K562 (cell line): ENCODE measurements at regions not wholly inside any gene's neighbourhood (a gene's known extent, or its start where the extent isn't known, plus 50 kb on each side); places are given as distances from the start of the nearest gene placed in this dataset.

ENCODE experiments used
- ZBTB40 ChIP-seq, 2 experiments: fragments of 450-650 bp in 1 of 2; sonication (generic) in 1 of 2; formaldehyde crosslinking in 1 of 2; IDR thresholded peaks; 2 replicates each; pipeline versions ENCODE4 v1.7.1 to v1.9.0; 2016 to 2022; ENCODE audit warnings: inconsistent platforms in 1 of 2, mild to moderate bottlenecking in 1 of 2, missing genetic modification reagents in 1 of 2
- ZNF140 ChIP-seq: fragments of 250-450 bp; sonication (Bioruptor Pico); IDR thresholded peaks from 2 replicates; pipeline ENCODE4 v1.8.0; 2021; ENCODE audit warnings: moderate library complexity, mild to moderate bottlenecking, inconsistent platforms

- TF ChIP-seq ZBTB40 (IDR thresholded peaks at IDR 0.05) (no peak), ZBTB40 (CRISPR knock-in tag; IDR thresholded peaks at IDR 0.05) (no peak), ZNF140 (no peak)
These were observed 147.2 kb downstream of the ASB1 start (continued) for GRCh38 chr2:238573916-238574315.
